Skeletal muscle cell (primary cell): ENCODE measurements at regions not wholly inside any gene's neighbourhood (a gene's known extent, or its start where the extent isn't known, plus 50 kb on each side); places are given as distances from the start of the nearest gene placed in this dataset.
A peak's percentile ranks its signal among the peaks of the same experiment; 100 is the strongest.
"Not testable (repeated sequence)": the region's sequence is repeated elsewhere in the genome, so short reads cannot be mapped to it uniquely, and the experiment has no call there.

Source experiments
- DNase-seq: peaks from one replicate; pipeline ENCODE4 v3.0.0-alpha.2; 2010; ENCODE audit warnings: low read depth
- H3K4me3 ChIP-seq: 2 replicates; pipeline ENCODE4 v1.5.1; 2011; ENCODE audit warnings: low read depth, mild to moderate bottlenecking, control low read depth, low read length, moderate library complexity

GRCh38 chr5:87015901-87016300, 251.8 kb upstream of the RASA1 start:
- no peak overlapping the region for H3K4me3 ChIP-seq
- no peak for DNase-seq

- no peak overlapping the region for H3K4me3 ChIP-seq
- no peak for DNase-seq
Measured at GRCh38 chr5:87020099-87020934, 247.4 kb upstream of the RASA1 start.

- H3K4me3 ChIP-seq, result no peak overlapping the region
- DNase-seq, result no peak
Measured at GRCh38 chr5:87022415-87022814, 245.3 kb upstream of the RASA1 start.

GRCh38 chr5:87027570-87027969, 240.1 kb upstream of the RASA1 start:
- no peak for DNase-seq
- no peak overlapping the region for H3K4me3 ChIP-seq

GRCh38 chr5:87029951-87030350, 237.7 kb upstream of the RASA1 start:
- H3K4me3 ChIP-seq, result no peak overlapping the region
- DNase-seq, result no peak

- no peak overlapping the region for H3K4me3 ChIP-seq
- DNase-seq, result no peak
Measured at GRCh38 chr5:87030699-87031098, 237.0 kb upstream of the RASA1 start.

- no peak for DNase-seq
- no peak overlapping the region for H3K4me3 ChIP-seq
Measured at GRCh38 chr5:87034557-87034956, 233.1 kb upstream of the RASA1 start.

GRCh38 chr5:87042554-87042953, 225.1 kb upstream of the RASA1 start:
- no peak overlapping the region for H3K4me3 ChIP-seq
- no peak for DNase-seq

GRCh38 chr5:87048156-87048555, 219.5 kb upstream of the RASA1 start:
- DNase-seq, result no peak
- H3K4me3 ChIP-seq, result no peak overlapping the region

GRCh38 chr5:87049012-87049411, 218.7 kb upstream of the RASA1 start:
- not testable (repeated sequence) for DNase-seq, H3K4me3 ChIP-seq

GRCh38 chr5:87051502-87052113, 216.1 kb upstream of the RASA1 start:
- H3K4me3 ChIP-seq, result no peak overlapping the region
- no peak for DNase-seq

- no peak overlapping the region for H3K4me3 ChIP-seq
- DNase-seq, result no peak
Measured at GRCh38 chr5:87053146-87053545, 214.5 kb upstream of the RASA1 start.

- no peak overlapping the region for H3K4me3 ChIP-seq
- DNase-seq, result no peak
Measured at GRCh38 chr5:87054821-87055220, 212.9 kb upstream of the RASA1 start.

- peak; percentile 24 for DNase-seq
- no peak overlapping the region for H3K4me3 ChIP-seq
Measured at GRCh38 chr5:87061046-87061445, 206.6 kb upstream of the RASA1 start.

- DNase-seq, result no peak
- H3K4me3 ChIP-seq, result no peak overlapping the region
Measured at GRCh38 chr5:87069311-87069710, 198.4 kb upstream of the RASA1 start.

- H3K4me3 ChIP-seq, result no peak overlapping the region
- DNase-seq, result peak; percentile 26
Measured at GRCh38 chr5:87069974-87070608, 197.6 kb upstream of the RASA1 start.

GRCh38 chr5:87074072-87074471, 193.6 kb upstream of the RASA1 start:
- no peak overlapping the region for H3K4me3 ChIP-seq
- no peak for DNase-seq

GRCh38 chr5:87074934-87075541, 192.6 kb upstream of the RASA1 start:
- DNase-seq, result no peak
- no peak overlapping the region for H3K4me3 ChIP-seq

- no peak for DNase-seq
- H3K4me3 ChIP-seq, result no peak overlapping the region
Measured at GRCh38 chr5:87076411-87076810, 191.3 kb upstream of the RASA1 start.

GRCh38 chr5:87076931-87077330, 190.8 kb upstream of the RASA1 start:
- no peak for DNase-seq
- no peak overlapping the region for H3K4me3 ChIP-seq
